NT2/D1 (cell line): ENCODE measurements at regions not wholly inside any gene's neighbourhood (a gene's known extent, or its start where the extent isn't known, plus 50 kb on each side); places are given as distances from the start of the nearest gene placed in this dataset.

Experiments used
- DNase-seq: peaks from one replicate; pipeline ENCODE4 v3.0.0-alpha.2; 2011; ENCODE audit warnings: low read depth, low spot score
- H3K27me3 ChIP-seq: 2 replicates; pipeline ENCODE4 v1.6.0; 2011; ENCODE audit warnings: mild to moderate bottlenecking; ENCODE audit not compliant: insufficient read length, insufficient read depth
- H3K36me3 ChIP-seq: 2 replicates; pipeline ENCODE4 v1.6.1; 2011; ENCODE audit warnings: mild to moderate bottlenecking, low read length, mixed read lengths; ENCODE audit not compliant: insufficient read depth, insufficient read length
- H3K4me1 ChIP-seq: 2 replicates; pipeline ENCODE4 v1.5.1; 2011; ENCODE audit not compliant: insufficient read depth, insufficient read length
- H3K4me3 ChIP-seq: 2 replicates; pipeline ENCODE4 v1.5.1; 2011; ENCODE audit warnings: low read depth; ENCODE audit not compliant: insufficient read length
- H3K9ac ChIP-seq: 2 replicates; pipeline ENCODE4 v1.6.0; 2011; ENCODE audit warnings: low read depth; ENCODE audit not compliant: insufficient read length
- H3K9me3 ChIP-seq: 2 replicates; pipeline ENCODE4 v1.5.1; 2011; ENCODE audit warnings: mild to moderate bottlenecking, low read length; ENCODE audit not compliant: insufficient read depth
- SUZ12 ChIP-seq: IDR thresholded peaks from 2 replicates; pipeline ENCODE4 v1.6.1; 2011; ENCODE audit not compliant: insufficient read length, insufficient read depth; ENCODE audit errors: extremely low read depth
- YY1 ChIP-seq: IDR thresholded peaks from 2 replicates; pipeline ENCODE4 v1.6.1; 2011; ENCODE audit not compliant: insufficient read length, insufficient read depth
- ZNF274 ChIP-seq: IDR thresholded peaks from 2 replicates; pipeline ENCODE4 v1.6.1; 2011; ENCODE audit warnings: mild to moderate bottlenecking, low read depth, low read length

GRCh38 chr18:67310826-67311225 is 205.7 kb downstream of the DSEL start:
- TF ChIP-seq YY1 (no peak), ZNF274 (no peak), SUZ12 (no peak)

GRCh38 chr18:67308819-67309218 is 207.7 kb downstream of the DSEL start:
- H3K36me3 ChIP-seq: no peaks in the 10 kb centered on the region
- no peak for DNase-seq
- H3K4me1 ChIP-seq: no peaks in the 10 kb centered on the region
- no peak overlapping the region for H3K9ac ChIP-seq
- TF ChIP-seq ZNF274 (no peak), YY1 (no peak), SUZ12 (no peak)
- H3K4me3 ChIP-seq: no peak overlapping the region
- H3K27me3 ChIP-seq: no peaks in the 10 kb centered on the region
- no peaks in the 10 kb centered on the region for H3K9me3 ChIP-seq

More at GRCh38 chr18:67310826-67311225, 205.7 kb downstream of the DSEL start:
- Histone ChIP-seq H3K36me3 (no peaks in the 10 kb centered on the region), H3K4me3 (no peak overlapping the region), H3K4me1 (no peaks in the 10 kb centered on the region), H3K27me3 (no peaks in the 10 kb centered on the region), H3K9me3 (no peaks in the 10 kb centered on the region), H3K9ac (no peak overlapping the region)
- no peak for DNase-seq

- Histone ChIP-seq H3K4me1 (no peaks in the 10 kb centered on the region), H3K36me3 (no peaks in the 10 kb centered on the region), H3K9me3 (peaks cover 5% of the 10 kb centered on the region; the same call in 1 of the 2 replicates), H3K27me3 (no peaks in the 10 kb centered on the region), H3K4me3 (no peak overlapping the region), H3K9ac (no peak overlapping the region)
- TF ChIP-seq ZNF274 (no peak), YY1 (no peak), SUZ12 (no peak)
- DNase-seq: no peak
Measured at GRCh38 chr18:67305466-67305865, 211.1 kb downstream of the DSEL start.

GRCh38 chr18:67302043-67302442 is 214.5 kb downstream of the DSEL start:
- Histone ChIP-seq H3K9ac (no peak overlapping the region), H3K27me3 (no peaks in the 10 kb centered on the region), H3K9me3 (peaks cover 10% of the 10 kb centered on the region; the same call in 1 of the 2 replicates), H3K4me1 (no peaks in the 10 kb centered on the region), H3K4me3 (no peak overlapping the region), H3K36me3 (no peaks in the 10 kb centered on the region)
- no peak for DNase-seq
- TF ChIP-seq ZNF274: no peak

GRCh38 chr18:67301592-67301991 is 214.9 kb downstream of the DSEL start:
- H3K36me3 ChIP-seq: no peaks in the 10 kb centered on the region
- H3K4me1 ChIP-seq: no peaks in the 10 kb centered on the region
- H3K9ac ChIP-seq: no peak overlapping the region
- H3K9me3 ChIP-seq: peaks cover 10% of the 10 kb centered on the region; the same call in 1 of the 2 replicates
- DNase-seq: no peak
- TF ChIP-seq SUZ12 (no peak), YY1 (no peak), ZNF274 (no peak)
- H3K27me3 ChIP-seq: no peaks in the 10 kb centered on the region
- no peak overlapping the region for H3K4me3 ChIP-seq

- no peak overlapping the region for H3K9ac ChIP-seq
Measured at GRCh38 chr18:67300498-67300897, 216.0 kb downstream of the DSEL start.

GRCh38 chr18:67292814-67293213 is 223.7 kb downstream of the DSEL start:
- H3K36me3 ChIP-seq: no peaks in the 10 kb centered on the region
- no peak overlapping the region for H3K4me3 ChIP-seq
- TF ChIP-seq ZNF274: no peak
- no peak for TF ChIP-seq SUZ12
- no peak for TF ChIP-seq YY1
- DNase-seq: no peak
- H3K27me3 ChIP-seq: no peaks in the 10 kb centered on the region
- no peaks in the 10 kb centered on the region for H3K9me3 ChIP-seq
- no peak overlapping the region for H3K9ac ChIP-seq
- no peaks in the 10 kb centered on the region for H3K4me1 ChIP-seq

More at GRCh38 chr18:67300498-67300897, 216.0 kb downstream of the DSEL start:
- Histone ChIP-seq H3K4me3 (no peak overlapping the region), H3K9me3 (peaks cover 10% of the 10 kb centered on the region; the same call in 1 of the 2 replicates), H3K27me3 (no peaks in the 10 kb centered on the region), H3K36me3 (no peaks in the 10 kb centered on the region), H3K4me1 (no peaks in the 10 kb centered on the region)
- DNase-seq: no peak
- TF ChIP-seq SUZ12: no peak
- TF ChIP-seq YY1: no peak
- TF ChIP-seq ZNF274: no peak
